Hepatocyte (in vitro differentiated cells): ENCODE measurements at regions not wholly inside any gene's neighbourhood (a gene's known extent, or its start where the extent isn't known, plus 50 kb on each side); places are given as distances from the start of the nearest gene placed in this dataset.
A peak's percentile ranks its signal among the peaks of the same experiment; 100 is the strongest.

Source experiments
- CTCF ChIP-seq: fragments of 200-600 bp; sonication (generic); IDR thresholded peaks from 2 replicates; pipeline ENCODE4 v1.5.1; 2016; ENCODE audit warnings: antibody characterized with exemption, mild to moderate bottlenecking; ENCODE audit not compliant: poor library complexity
- EZH2 ChIP-seq: fragments of 200-600 bp; sonication (generic); IDR thresholded peaks from 2 replicates; pipeline ENCODE4 v1.6.1; 2016; ENCODE audit warnings: antibody characterized with exemption, mild to moderate bottlenecking, borderline replicate concordance
- EZH2phosphoT487 ChIP-seq: fragments of 200-600 bp; sonication (generic); IDR thresholded peaks from one replicate; pipeline ENCODE4 v1.6.1; 2018; ENCODE audit warnings: antibody characterized with exemption, mild to moderate bottlenecking, low read depth, moderate library complexity; ENCODE audit not compliant: unreplicated experiment, severe bottlenecking

- peak; percentile 65 for TF ChIP-seq CTCF
- TF ChIP-seq EZH2, result no peak
- no peak for TF ChIP-seq EZH2phosphoT487
Measured at GRCh38 chr3:147119989-147120388, 286.4 kb downstream of the ZIC4 start.
